ENCODE measurements at regions not wholly inside any gene's neighbourhood (a gene's known extent, or its start where the extent isn't known, plus 50 kb on each side); places are given as distances from the start of the nearest gene placed in this dataset.
"Not testable (repeated sequence)": the region's sequence is repeated elsewhere in the genome, so short reads cannot be mapped to it uniquely, and the experiment has no call there.

- no peak for DNase-seq
These were observed 239.1 kb upstream of the ARID2 start for GRCh38 chr12:45490232-45490881.

- no peak for DNase-seq
These were observed 235.2 kb upstream of the ARID2 start for GRCh38 chr12:45494279-45494678.

GRCh38 chr12:45498645-45499044, 230.9 kb upstream of the ARID2 start:
- no peak for DNase-seq

GRCh38 chr12:45502481-45503128, 226.9 kb upstream of the ARID2 start:
- no peak for DNase-seq

GRCh38 chr12:45503899-45504298, 225.6 kb upstream of the ARID2 start:
- no peak for DNase-seq

DNA sequence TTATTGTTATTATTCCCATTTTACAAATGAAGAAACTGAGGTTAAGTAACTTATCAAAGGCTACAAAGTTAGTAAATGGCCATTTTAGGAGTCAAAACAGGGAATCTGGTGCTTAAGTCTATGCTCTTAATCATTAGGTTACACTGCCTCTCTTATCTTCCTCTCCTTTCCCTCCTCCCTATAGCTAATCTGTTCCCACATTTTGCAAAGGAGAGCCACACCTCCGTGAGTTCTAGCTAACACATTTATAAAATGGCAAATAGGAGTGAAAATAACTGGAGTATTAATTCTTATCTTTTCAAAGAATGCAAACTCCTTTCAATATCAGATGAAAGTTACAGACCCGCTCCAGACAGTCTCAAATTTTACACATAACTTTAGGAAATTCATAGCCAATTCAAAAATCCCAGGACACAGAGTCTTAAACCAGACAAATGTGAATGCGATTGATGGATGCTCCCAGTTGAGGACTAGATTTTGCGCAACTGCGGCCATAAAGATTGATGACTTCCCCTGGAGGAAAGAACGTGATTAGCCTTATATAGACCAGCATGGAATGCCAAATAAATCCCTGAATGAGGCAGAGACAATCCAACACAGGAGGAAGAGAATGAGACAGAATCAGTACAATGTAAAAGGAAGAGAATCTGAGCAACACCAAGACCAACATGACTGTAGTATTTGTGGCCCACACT, 225.0 kb upstream of the ARID2 start:
- no peak for DNase-seq

DNA sequence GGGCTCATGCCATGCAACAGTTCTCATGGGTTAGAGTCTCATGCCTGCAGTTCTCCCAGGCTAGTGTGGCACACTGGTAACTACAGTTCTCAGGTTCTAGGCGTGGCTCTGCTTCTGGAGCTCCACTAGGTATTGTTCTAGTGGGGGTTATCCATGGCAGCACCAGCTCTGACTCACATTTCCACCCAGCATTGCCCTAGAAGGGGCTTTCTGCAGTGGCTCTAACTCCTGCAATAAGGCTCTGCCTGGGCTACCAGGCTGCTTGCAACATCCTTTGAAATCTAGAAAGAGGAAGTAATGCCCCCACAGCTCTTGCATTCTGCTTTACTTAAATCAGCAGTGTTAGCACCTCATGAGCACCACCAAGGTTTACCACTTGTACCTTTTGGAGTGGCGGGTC, 220.3 kb upstream of the ARID2 start:
- DNase-seq: no peak

GRCh38 chr12:45509621-45510020, 219.9 kb upstream of the ARID2 start:
- DNase-seq: no peak

DNA sequence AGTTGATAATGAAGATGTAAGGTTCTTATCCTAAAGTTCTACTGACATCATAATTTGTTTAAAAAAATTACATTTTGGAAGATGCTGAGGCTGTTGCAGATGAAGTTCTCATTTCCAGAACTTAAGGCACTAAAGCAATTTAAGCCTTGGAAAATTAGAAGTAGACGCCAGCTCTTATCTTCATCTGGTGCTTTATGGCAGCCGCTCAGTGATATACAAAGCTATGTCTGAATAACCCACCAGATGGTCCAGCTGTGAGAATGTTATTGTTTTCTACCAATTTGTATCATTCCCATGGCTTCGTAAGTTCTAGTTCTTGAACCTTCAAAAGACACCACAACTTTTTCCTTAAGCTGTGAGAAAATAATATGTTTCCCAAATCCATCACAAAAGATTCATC, 212.1 kb upstream of the ARID2 start:
- DNase-seq: no peak

DNA sequence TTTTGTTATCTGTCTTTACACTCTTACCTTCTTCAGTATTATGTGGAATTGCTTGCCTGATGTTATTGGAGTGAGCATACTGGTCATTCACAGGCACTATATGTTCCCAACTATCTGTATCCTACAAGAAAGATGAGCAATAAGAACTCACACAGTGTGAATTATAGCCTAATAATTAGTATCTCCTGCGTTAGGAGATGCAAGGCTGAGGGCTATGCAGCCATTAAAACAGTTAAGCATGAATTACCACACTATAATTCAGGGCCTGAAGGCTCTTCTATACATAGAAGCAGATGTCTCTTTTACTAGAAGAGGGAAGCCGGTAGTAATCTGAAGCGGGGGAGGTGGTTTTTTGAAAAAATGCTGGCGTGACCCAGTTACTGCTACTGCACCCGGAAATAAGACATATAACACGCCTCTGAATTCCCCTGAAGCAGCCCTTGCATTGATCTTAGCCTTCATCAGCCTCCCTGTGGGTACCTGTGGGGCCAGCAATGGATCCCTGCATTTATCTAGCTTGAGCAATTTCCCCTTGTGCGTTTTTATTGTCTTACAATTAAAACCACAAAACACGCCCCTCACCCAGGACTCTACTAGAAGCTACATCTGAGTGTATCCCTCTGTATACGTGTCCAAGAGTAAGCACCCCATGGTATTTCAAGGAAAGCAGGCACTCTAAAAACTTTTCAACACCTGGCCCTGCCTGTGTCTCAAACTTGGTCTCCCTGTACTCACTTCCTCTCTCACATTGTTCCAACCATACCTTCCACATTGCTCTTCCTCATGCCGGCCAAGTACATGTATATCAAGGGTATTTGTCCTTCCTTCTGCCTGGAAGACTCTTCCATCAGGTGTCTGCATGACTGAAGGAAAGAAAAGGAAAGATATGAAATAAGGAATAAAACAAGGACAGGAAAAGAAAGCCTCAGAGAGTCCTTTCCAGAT, 210.9 kb upstream of the ARID2 start:
- DNase-seq: peak; percentile 76

DNA sequence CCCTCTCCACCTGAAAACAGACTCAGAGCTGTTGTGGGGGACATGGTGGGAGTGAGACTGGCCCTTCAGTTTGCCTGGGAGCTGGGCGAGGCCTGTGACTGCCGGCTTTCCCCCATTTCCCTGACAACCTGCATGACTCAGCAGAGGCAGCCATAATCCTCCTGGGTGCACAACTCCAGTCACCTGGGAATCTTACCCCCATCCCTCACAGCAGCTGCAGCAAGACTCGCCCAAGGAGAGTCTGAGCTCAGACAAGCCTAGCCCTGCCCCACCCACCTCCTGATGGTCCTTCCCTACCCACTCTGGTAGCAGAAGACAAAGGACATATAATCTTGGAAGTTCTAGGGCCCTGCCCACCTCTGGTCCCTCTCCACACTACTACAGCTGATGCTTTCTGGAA, 207.3 kb upstream of the ARID2 start:
- no peak for DNase-seq

DNA sequence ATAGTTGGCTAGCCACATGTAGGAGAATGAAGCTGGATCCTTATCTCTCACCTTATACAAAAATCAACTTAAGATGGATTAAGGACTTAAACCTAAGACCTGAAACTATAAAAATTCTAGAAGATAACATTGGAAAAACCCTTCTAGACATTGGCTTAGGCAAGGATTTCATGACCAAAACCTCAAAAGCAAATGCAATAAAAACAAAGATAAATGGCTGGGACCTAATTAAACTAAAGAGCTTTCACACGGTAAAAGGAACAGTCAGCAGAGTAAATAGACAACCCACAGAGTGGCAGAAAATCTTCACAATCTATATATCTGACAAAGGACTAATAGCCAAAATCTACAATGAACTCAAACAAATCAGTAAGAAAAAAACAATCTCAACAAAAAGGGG, 202.7 kb upstream of the ARID2 start:
- not testable (repeated sequence) for DNase-seq

GRCh38 chr12:45532113-45532512, 197.4 kb upstream of the ARID2 start:
- DNase-seq: no peak

DNA sequence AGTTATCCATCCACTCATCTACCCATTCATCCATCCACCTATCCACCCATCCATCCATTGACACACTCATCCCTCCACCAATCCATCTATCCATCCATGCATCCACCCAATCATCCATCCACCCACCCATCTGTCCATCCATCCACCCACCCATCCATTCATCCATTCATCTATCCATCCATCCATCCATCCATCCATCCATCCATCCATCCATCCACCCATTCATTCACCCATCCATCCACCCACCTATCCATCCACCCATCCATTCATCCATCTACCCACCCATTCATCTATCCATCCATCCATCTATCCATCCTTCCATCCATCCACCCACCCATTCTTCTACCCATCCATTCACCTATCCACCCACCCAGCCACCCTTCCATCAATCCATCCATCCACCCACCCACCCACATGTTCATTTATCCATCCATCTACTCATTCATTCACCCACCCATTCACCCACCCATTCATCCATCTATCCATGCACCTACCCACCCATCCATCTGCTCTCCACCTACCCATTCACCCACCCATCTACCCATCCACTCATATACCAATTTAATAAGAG, 193.8 kb upstream of the ARID2 start:
- no peak for DNase-seq

- DNase-seq: no peak
These were observed 193.2 kb upstream of the ARID2 start for GRCh38 chr12:45536284-45536683.

DNA sequence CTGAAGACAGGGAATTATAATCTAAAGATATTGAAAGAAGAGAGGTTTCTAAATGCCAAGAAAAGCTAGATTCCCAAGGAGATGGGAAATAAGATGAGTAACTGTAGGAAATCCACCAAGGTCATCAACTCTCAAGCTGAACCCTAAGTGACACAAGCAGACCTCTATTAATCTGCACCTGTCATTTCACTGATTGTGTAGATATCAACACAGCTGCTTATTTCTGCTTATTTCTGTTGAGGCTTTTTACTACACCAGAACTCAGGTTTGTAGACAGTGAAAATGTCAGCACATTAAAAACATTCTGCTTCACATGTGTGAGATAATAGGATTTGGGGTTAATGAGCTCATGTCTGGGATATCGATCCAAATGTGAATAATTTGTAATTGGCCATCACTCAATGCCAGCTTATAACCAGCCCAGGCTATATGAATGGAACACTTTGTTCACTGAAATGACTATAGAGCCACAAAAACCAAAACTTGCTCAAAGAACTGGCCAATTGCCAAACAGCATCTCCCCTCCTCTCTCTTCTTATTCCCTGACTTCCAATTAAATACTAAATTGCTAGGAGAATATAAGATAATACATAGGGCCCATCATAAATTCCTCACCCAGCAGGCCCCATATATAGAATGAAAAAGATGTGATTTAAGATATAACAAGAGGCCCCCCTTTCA, 188.7 kb upstream of the ARID2 start:
- no peak for DNase-seq

DNA sequence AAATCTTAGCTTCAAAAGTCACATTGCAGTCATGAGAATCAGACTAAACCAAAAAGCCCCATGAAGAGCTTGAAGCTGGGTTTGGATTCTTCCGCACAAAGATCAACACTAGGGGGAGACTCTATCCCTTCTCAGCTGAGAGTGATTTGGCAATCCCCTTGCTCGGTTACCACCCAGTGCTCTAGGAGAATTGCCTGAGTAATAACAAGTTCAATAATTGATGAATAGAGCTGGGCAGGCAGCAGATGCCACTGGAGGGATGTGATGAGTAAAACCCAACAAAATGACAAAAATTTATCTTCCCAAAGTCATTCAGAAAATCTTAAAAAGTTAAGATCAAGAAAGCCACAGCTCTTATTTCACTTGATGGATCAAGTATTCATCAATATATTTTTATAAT, 185.6 kb upstream of the ARID2 start:
- DNase-seq: peak; percentile 67

GRCh38 chr12:45546545-45546944, 183.0 kb upstream of the ARID2 start:
- no peak for DNase-seq

DNA sequence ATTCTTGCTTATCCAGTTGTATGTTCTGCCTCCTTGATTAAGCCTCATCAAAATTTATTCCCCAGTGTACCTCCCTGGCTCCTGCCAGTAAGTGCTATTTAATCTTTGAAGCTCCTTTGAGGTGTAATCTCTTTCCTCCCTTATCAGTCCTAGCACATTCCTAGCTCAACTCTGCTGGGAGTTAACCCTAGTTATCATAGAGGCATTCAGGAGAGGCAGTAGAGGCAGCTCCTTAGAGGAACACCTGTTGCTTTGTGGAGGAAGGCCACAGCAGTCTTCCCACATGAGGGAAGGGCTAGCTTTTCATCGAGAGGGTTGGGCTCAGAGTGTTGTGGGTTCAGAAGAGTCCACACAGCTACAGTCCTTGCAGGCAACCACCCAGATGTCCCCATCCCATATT, 182.4 kb upstream of the ARID2 start:
- DNase-seq: no peak

DNA sequence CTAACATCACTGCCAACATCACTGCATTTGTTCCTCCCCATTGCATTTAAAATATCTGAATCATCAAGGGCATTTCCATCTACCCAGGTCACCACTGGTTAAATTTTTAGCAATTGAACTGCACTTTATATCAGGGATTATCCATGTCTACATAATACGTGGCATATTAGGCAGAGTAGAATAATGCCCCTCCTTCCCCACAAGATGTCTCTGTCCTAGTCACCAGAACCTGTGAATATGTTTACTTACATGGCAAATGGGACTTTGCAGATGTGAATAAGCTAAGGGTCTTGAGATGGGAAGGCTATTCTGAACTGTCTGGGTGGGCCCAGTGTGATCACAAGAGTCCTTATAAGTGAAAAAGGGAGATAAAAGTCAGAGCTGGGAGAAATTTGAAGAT, 181.7 kb upstream of the ARID2 start:
- DNase-seq: no peak

DNA sequence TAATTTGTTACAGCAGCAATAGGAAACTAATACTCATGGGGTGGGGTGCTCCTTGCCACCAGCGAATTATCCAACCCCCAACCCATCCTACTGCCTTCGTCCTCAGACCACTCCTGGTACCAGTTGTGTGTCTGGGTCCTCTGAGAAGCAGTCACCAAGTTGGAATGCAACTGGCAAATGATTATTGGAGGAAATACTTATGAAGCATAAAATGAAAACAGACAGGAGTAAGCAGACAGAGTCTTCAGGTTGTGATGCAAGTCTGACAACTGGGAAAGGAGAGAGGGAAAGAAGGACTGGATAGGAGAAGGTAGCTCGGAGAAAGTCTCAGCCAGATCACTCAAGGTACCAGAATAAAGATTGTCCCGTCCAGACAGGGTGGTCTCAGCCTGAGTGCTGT, 181.1 kb upstream of the ARID2 start:
- no peak for DNase-seq

- DNase-seq: no peak
These were observed 180.1 kb upstream of the ARID2 start for GRCh38 chr12:45549337-45549902.

All from activated effector memory CD4-positive, alpha-beta T cell treated with anti-CD3 and anti-CD28 coated beads, Interleukin-2, amount 50 U/mL, for 16 hours (primary cell).